Ishikawa (cell line): ENCODE measurements at regions not wholly inside any gene's neighbourhood (a gene's known extent, or its start where the extent isn't known, plus 50 kb on each side); places are given as distances from the start of the nearest gene placed in this dataset.

Experiments
- CEBPB ChIP-seq: IDR thresholded peaks from 2 replicates; pipeline ENCODE4 v1.6.1; 2012
- CREB1 ChIP-seq: IDR thresholded peaks from 2 replicates; pipeline ENCODE4 v1.6.1; 2012; ENCODE audit warnings: low read depth
- EGR1 ChIP-seq: IDR thresholded peaks from 2 replicates; pipeline ENCODE4 v1.6.1; 2012
- EP300 ChIP-seq: IDR thresholded peaks from 2 replicates; pipeline ENCODE4 v1.6.1; 2012; ENCODE audit warnings: borderline replicate concordance
- FOXM1 ChIP-seq: IDR thresholded peaks from 2 replicates; pipeline ENCODE4 v1.6.1; 2012; ENCODE audit warnings: low read depth, borderline replicate concordance
- MAX ChIP-seq: IDR thresholded peaks from 2 replicates; pipeline ENCODE4 v1.6.1; 2012
- NFIC ChIP-seq: IDR thresholded peaks from 2 replicates; pipeline ENCODE4 v1.6.1; 2012
- RAD21 ChIP-seq: IDR thresholded peaks from 2 replicates; pipeline ENCODE4 v1.6.1; 2012; ENCODE audit warnings: low read depth
- REST ChIP-seq: IDR thresholded peaks from 2 replicates; pipeline ENCODE4 v1.6.1; 2012; ENCODE audit warnings: low read depth, mild to moderate bottlenecking
- TAF1 ChIP-seq: IDR thresholded peaks from 2 replicates; pipeline ENCODE4 v1.6.1; 2012; ENCODE audit warnings: low read depth, mild to moderate bottlenecking
- TCF12 ChIP-seq: IDR thresholded peaks from 2 replicates; pipeline ENCODE4 v1.6.1; 2012; ENCODE audit warnings: low read depth
- TEAD4 ChIP-seq: IDR thresholded peaks from 2 replicates; pipeline ENCODE4 v1.6.1; 2012
- USF1 ChIP-seq: IDR thresholded peaks from 2 replicates; pipeline ENCODE4 v1.6.1; 2012
- YY1 ChIP-seq: IDR thresholded peaks from 2 replicates; pipeline ENCODE4 v1.6.1; 2012; ENCODE audit warnings: low read depth
- ZBTB7A ChIP-seq: IDR thresholded peaks from 2 replicates; pipeline ENCODE4 v1.6.1; 2012; ENCODE audit warnings: low read depth

- no peak for TF ChIP-seq FOXM1
- peak; percentile 53; the same call in 1 of the 2 replicates for TF ChIP-seq ZBTB7A
- no peak for TF ChIP-seq EGR1
- TF ChIP-seq NFIC: peak; percentile 42
- TF ChIP-seq YY1: no peak
Measured at GRCh38 chr12:34334953-34335743, 312.9 kb downstream of the ALG10 start.

GRCh38 chr12:34335819-34336262 is 313.5 kb downstream of the ALG10 start:
- TF ChIP-seq MAX (peak; percentile 80), NFIC (peak; percentile 2; the same call in 1 of the 2 replicates), EP300 (no peak)

- no peak; the same call in 1 of the 2 replicates for TF ChIP-seq EP300
- no peak for TF ChIP-seq TEAD4
- TF ChIP-seq EGR1: no peak
- no peak for TF ChIP-seq RAD21
- TF ChIP-seq REST: no peak
- TF ChIP-seq CREB1: no peak
- TF ChIP-seq ZBTB7A: no peak; the same call in none of the 2 replicates
- TF ChIP-seq USF1: no peak; the same call in 1 of the 2 replicates
- TF ChIP-seq MAX: peak; percentile 93
- peak; percentile 67; the same call in 1 of the 2 replicates for TF ChIP-seq TCF12
- no peak for TF ChIP-seq YY1
- TF ChIP-seq CEBPB: no peak
- TF ChIP-seq TAF1: no peak
- no peak for TF ChIP-seq FOXM1
- peak; percentile 59 for TF ChIP-seq NFIC
Measured at GRCh38 chr12:34336619-34337465, 314.5 kb downstream of the ALG10 start.

GRCh38 chr12:34338751-34339150 is 316.5 kb downstream of the ALG10 start:
- TF ChIP-seq FOXM1 (no peak), TEAD4 (no peak), USF1 (no peak), YY1 (no peak), MAX (no peak), RAD21 (no peak)

GRCh38 chr12:34339922-34340321 is 317.6 kb downstream of the ALG10 start:
- TF ChIP-seq EP300: no peak
- no peak for TF ChIP-seq FOXM1
- no peak for TF ChIP-seq TAF1
- no peak for TF ChIP-seq ZBTB7A
- no peak for TF ChIP-seq CEBPB
- no peak for TF ChIP-seq MAX
- no peak for TF ChIP-seq USF1
- no peak for TF ChIP-seq NFIC
- no peak for TF ChIP-seq CREB1

GRCh38 chr12:34340534-34341361 is 318.5 kb downstream of the ALG10 start:
- TF ChIP-seq CEBPB: no peak
- peak; percentile 68 for TF ChIP-seq EP300
- peak; percentile 72 for TF ChIP-seq NFIC
- TF ChIP-seq REST: no peak
- peak; percentile 62 for TF ChIP-seq TEAD4
- peak; percentile 45; the same call in 1 of the 2 replicates for TF ChIP-seq MAX
- TF ChIP-seq USF1: no peak
- TF ChIP-seq YY1: no peak
- TF ChIP-seq FOXM1: no peak
- TF ChIP-seq EGR1: peak; percentile 54; the same call in 1 of the 2 replicates
- no peak for TF ChIP-seq CREB1
- peak; percentile 62 for TF ChIP-seq TCF12
- TF ChIP-seq ZBTB7A: peak; percentile 82; the same call in 1 of the 2 replicates
- TF ChIP-seq TAF1: no peak
- no peak for TF ChIP-seq RAD21
